ENCODE measurements at regions not wholly inside any gene's neighbourhood (a gene's known extent, or its start where the extent isn't known, plus 50 kb on each side); places are given as distances from the start of the nearest gene placed in this dataset.
"Not testable (repeated sequence)": the region's sequence is repeated elsewhere in the genome, so short reads cannot be mapped to it uniquely, and the experiment has no call there.

DNA sequence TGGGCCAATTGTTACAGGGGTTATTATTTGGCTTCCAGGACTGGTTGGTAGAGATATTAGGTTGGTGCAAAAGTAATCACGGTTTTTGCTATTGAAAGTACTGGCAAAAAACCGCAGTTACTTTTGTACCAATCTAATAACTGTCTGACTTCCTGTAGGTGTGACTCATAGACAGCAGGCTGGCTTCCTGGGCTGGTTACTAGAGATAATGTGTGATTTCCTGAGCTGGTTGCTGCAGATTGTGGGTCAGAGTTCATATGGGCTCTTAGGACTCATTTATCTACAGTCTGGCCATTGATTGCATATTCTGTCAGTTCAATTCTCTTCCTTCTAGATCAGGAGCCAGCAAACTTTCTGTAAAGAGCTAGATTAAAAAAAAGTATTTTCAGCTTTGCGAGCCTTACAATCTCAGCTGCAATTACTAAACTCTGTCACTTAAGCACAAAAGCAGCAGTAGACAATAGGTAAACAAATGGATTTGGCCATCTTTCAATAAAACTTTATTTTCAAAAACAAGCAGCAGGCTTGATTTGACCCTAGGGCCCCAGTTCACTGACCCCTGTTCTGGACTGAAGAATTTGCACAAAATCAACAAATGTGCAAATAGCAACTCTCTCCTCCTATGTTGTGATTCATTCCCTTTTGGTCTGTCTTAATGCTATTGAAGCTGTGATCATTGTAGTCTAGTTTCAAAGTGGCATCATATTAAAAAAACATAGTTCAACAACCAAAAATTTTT, 50.8 kb upstream of the BOD1L1 start:
- DNase-seq (ENCODE audit: extremely low read depth in 1 of 2, low read depth in 1 of 2) = no peak

DNA sequence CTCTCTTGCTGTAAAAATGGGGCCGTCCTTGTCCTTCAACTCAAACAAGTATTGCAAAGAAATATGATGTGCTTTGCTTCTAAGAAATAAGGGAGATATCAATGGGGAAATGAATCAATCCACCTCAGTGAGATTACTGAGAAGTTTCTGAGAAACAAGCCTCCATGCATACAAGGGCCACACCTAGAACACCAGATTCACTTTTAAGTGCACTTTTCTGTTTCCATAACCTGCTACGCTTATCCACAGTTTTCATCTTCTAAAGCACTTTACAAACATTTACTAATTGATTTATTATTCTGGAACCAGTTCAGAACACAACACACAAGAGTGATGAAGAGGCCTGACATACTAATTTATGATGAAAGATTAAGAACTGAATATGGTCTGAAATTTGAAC, 54.0 kb upstream of the BOD1L1 start:
- no peak for DNase-seq (ENCODE audit: extremely low read depth in 1 of 2, low read depth in 1 of 2)

DNA sequence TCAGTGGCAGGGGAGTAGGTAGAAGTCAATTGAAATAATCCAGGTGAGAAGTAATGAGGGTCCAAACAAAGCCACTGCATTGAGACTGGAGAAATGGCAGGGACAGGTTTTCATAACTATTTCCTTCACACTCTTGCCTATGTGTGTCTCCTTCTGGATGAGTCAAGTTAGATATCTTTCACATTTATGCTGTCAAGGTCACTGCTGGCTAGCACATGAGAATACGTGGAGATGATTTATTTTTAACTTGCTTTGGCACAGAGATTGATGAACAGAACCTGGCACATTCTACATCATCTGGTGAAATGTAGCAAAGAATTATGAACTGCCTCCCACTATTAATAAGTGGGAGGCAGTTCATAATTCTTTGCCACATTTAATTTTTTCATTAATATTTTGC, 66.7 kb upstream of the BOD1L1 start:
- DNase-seq (ENCODE audit: extremely low read depth in 1 of 2, low read depth in 1 of 2) = no peak

DNA sequence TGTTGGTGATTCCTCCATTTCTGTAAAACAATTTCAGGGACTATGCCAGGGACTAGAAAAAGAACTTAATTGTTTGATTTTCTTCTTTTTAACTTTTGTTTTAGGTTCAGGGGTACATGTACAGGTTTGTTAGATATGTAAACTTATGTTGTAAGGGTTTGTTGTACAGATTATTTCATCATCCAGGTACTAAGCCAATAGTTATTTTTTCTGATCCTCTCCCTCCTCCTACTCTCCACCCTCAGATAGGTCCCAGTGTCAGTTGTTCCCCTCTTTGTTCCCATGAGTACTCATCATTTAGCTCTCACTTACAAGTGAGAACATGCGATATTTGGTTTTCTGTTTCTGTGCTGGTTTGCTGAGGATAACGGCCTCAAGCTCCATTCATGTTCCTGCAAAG, 70.8 kb upstream of the BOD1L1 start:
- DNase-seq (ENCODE audit: extremely low read depth in 1 of 2, low read depth in 1 of 2) = no peak

DNA sequence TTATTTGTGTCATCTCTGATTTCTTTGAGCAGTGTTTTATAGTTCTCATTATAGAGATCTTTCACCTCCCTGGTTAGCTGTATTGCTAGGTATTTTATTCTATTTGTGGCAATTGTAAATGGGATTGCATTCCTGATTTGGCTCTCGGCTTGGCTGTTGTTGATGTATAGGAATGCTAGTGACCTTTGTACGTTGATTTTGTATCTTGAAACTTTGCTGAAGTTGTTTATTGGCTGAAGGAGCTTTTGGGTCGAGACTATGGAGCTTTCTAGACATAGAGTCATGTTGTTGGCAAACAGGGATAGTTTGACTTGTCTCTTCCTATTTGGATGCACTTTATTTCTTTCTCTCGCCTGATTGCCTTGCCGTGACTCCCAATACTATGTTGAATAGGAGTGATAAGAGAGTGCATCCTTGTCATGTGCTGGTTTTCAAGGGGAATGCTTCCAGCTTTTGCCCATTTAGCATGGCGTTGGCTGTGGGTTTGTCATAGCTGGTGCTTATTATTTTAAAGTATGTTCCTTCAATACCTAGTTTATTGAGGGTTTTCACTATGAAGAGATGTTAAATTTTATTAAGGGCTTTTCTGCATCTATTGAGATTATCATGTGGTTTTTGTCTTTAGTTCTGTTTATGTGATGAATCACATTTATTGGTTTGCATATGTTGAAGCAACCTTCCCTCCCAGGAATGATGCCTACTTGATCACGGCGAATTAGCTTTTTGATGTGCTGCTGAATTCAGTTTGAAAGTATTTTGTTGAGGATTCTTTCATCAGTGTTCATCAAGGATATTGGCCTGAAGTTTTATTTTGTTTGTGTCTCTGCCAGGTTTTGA, 72.7 kb upstream of the BOD1L1 start:
- DNase-seq (ENCODE audit: extremely low read depth in 1 of 2, low read depth in 1 of 2) = no peak

DNA sequence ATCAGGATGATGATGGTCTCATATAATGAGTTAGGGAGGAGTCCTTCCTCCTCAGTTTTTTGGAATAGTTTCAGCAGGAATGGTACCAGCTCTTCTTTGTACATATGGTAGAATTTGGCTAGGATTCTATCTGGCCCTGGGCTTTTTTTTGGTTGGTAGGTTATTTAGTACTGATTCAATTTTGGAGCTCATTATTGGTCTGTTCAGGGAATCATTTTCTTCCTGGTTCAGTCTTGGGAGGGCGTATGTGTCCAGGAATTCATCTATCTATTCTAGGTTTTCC, 73.3 kb upstream of the BOD1L1 start:
- not testable (repeated sequence) for DNase-seq (ENCODE audit: extremely low read depth in 1 of 2, low read depth in 1 of 2)

DNA sequence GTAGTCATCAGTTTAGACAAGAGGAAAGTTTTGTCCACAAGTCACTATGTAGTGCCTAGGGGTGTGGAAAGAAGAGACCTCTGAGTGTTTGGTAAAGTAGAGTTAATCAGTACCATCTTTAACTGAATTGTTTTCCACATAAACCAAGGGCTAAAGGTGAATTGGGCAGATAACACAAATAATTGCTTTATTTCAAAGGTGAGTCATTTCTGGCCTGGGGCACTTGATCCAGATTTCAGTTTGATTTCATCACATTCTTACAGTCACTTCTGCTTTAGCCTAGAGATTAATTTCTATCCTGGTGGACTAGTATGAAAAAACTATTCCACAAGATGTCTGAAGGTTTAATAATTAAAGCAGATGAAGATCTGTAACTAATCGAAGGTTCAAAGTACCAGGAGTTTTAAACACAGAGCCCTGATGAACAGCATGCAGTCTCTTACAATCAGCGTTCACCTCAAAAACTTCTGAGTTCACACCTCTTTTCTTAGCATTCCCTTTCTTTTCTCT, 74.5 kb upstream of the BOD1L1 start:
- no peak for DNase-seq (ENCODE audit: extremely low read depth in 1 of 2, low read depth in 1 of 2)

DNA sequence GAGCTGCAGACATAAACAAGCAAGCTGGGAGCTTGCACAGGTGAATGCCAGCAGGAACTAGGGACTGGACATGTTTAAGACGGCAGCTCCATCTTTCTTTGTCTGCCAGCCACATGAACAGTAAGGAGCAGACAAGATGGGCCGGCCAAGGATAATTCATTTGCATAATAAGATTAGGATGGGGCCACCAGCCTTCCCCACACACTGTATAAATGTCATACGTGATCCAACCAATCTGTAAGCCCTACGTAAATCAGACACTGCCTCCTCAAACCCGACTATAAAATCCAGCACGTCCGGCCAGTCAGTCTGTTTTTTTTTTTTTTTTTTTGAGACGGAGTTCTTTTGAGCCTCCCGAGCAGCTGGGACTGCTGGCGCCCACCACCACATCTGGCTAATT, 75.6 kb upstream of the BOD1L1 start:
- no peak for DNase-seq (ENCODE audit: extremely low read depth in 1 of 2, low read depth in 1 of 2)

DNA sequence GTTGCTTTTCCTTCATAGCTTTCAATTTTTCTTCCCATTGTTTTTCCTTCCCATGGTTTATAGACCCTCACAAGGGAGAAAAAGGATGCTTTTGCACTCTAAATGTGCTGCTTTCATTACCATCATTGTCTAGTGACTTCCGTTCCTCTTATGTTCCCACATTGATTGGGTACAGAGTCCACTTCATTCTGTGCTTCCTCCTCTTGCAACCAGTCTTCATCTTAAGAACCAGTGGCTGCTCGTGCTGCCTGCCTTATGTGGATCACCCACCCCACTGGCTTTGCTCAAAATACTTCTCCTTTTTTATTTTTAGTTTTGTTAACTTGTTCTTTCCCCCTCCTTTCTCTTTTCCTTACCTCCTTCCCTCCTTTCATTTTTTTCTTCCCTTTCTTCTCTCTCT, 76.5 kb upstream of the BOD1L1 start:
- DNase-seq (ENCODE audit: extremely low read depth in 1 of 2, low read depth in 1 of 2) = no peak

DNA sequence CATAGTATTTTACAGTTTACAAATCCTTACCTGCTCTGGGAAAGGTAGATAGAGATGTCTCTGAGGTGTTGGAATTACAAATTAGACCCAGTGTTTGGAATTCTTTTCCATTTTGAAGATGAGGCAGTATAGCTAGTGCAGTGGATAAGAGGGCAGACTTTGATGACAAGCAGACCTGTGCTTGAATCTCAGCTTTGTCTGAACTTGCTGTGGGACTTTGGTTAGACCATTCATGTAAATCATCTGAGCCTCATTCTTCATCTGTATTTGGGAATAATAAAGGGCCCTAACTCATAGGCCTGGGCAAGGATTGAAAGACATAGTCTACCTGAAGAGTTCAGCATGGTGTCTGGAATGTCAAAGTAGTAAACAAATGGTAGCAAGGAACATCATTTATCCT, 77.2 kb upstream of the BOD1L1 start:
- no peak for DNase-seq (ENCODE audit: extremely low read depth in 1 of 2, low read depth in 1 of 2)

DNA sequence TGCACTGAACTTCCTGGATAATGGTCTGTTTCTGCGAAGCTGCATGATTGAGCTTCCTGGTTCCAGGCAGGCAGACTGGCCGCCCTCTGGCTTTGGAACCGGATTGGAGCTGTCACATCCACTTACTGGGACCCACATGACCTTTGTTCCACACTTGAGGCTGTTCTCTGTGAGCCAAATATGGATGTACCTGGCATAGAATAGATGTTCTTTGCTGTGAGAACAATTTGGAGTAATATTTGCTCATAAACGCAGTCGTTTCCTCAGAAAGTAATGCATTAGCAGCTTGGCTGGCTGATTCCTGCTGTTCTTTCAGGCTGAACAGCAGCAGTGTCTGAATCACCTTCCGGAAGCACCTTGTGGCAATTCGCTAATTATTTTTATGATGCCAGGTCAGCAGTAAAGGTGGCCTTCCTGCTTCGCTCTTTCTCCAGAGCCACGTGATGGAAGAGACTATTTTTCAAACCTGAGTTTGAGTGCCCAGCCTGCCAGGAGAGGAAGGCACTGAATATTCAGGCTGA, 78.1 kb upstream of the BOD1L1 start:
- no peak for DNase-seq (ENCODE audit: extremely low read depth in 1 of 2, low read depth in 1 of 2)

DNA sequence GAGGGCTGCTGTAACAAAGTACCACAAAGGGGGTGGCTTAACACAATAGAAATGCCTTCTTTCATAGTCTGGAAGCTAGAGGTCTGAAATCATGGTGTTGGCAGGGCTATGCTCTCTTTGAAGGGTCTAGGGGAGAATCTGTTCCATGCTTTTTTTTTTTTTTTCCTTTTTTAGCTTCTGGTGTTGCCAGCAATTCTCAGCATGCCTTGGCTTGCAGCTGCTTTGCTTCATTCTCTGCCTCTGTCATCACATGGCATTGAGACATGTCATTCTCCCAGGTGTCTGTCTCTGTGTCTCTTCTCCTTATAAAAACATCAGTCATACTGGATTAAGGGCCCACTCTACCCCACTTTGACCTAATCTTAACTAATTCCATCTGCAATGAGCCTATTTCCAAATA, 78.6 kb upstream of the BOD1L1 start:
- no peak for DNase-seq (ENCODE audit: extremely low read depth in 1 of 2, low read depth in 1 of 2)

DNA sequence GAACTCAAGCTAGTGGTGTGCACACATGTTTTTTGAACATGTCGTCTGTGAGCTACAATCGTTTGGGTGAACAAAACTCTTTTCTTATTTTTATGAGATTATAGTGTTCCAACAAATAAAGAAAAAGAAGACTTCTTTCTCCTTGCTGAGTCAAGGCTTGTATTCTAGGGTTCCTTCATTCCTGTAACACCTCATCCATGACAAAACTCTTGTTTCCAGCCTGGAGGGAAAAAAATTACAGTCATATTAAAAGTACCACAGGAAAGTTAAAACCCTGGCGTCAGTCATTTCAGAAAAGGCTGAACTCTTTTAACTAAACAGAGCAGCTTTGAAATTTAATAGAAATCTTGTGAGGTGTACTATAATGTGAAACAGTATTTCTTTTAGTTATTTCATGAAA, 79.2 kb upstream of the BOD1L1 start:
- DNase-seq (ENCODE audit: extremely low read depth in 1 of 2, low read depth in 1 of 2) = no peak

DNA sequence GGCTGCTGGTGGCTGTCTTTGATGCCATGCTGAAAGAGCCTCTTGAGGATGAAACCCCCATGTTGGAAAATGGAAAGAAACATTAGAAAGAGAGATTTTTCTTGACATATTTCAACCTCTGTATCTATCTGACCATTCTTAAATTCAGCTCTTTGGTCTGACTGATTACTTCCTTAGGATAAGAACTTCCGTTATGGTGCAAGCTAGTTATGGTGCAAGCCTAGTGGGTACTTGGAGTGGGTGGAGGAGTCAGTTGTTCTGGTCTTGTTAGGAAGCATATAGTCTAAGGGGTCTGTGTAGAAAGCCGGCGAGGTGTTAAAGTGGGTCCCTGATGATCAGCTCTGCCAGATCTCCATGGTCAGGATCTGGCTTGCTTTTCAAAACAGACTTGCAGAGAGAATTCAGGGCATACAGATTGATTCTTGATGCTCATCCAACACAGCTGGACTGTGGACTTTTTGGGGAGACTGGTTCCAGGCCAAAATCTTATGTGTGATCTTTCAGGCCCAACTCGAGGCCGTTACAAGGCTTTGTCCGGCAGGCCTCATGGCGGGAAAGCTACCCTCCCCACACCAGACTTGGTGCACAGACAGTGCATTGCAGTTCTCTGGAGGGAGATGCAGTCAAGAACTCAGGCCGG, 82.8 kb upstream of the BOD1L1 start:
- no peak for DNase-seq (ENCODE audit: extremely low read depth in 1 of 2, low read depth in 1 of 2)

DNA sequence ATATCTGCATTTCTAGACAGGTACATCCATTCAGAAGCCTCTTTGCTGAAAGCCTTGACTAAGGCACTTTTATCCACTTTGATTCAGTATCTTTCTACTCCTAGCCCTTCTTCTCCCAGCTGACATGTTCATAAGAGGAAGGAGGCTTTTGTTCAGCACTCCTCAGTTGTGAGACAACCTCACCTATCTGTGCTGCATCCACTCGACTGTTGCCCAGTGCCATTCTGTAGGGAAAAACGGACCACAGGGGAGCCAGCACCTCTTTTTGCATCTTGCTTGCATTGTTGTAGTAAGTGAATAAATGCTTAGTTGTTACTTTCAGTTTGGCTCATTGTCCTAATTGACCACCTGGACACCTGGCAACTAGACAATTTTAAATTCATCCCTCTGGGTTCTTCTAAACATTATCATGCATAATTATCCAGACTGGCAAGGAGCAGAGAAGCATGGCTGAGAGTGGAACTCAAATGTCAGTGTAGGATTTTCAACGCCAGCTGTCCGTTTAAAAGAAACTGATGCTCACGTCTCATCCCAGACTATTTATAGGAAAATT, 83.8 kb upstream of the BOD1L1 start:
- no peak for DNase-seq (ENCODE audit: extremely low read depth in 1 of 2, low read depth in 1 of 2)

DNA sequence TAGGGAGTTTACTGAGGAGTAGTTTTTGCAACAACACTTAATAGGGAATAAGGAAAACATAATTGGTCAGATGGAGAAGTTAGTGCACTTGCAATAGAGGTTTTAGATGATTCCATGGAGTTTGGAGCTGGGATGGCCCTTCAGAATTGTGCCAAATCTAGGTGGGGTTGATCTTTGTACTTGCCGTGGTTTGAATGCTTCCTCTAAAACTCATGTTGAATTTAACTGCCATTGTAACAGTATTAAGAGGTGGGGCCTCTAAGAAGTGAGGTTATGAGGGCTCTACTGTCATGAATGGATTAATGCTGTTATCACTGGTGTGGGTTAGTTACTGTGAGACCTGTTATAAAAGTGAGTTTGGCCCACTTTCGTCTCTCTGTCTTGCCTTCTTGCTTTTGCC, 94.4 kb upstream of the BOD1L1 start:
- DNase-seq (ENCODE audit: extremely low read depth in 1 of 2, low read depth in 1 of 2) = no peak

DNA sequence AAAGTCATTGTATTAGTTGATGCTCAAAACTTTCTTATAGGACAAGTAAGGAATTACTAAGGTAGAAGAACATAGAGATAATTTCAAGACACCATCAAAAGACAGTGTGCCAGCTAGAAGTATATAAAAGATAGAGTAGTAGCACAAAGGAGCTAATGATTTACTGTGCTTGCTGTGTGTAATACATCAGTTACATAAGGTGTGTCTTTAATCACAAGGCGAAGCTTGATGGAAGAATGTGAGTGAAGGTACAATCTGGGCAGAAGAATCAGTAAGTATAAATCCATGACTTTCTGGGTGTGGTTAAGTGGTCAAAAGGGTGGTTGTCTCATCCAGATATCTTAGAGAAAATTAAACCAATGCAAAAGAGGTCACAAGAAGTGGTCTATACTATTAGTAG, 95.1 kb upstream of the BOD1L1 start:
- no peak for DNase-seq (ENCODE audit: extremely low read depth in 1 of 2, low read depth in 1 of 2)

DNA sequence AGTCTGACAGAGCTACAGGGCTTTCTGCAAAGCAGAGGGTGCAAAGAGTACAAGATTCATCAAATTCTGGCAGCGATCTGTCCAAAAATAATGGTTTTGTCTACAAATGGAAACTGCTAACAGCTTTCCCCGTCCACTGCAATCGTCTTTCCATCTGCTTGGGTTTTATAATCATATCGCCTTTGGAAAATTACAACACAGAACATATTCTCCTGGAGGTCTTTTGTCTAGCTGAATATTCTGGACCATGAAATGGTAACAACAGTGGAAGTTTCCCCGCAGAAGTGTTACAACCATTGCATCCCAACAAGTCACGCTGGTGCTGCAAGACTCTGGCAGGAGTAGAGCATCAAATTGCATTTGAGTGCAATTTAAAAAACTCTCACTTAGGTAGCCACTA, 101.2 kb upstream of the BOD1L1 start:
- no peak for DNase-seq (ENCODE audit: extremely low read depth in 1 of 2, low read depth in 1 of 2)

DNA sequence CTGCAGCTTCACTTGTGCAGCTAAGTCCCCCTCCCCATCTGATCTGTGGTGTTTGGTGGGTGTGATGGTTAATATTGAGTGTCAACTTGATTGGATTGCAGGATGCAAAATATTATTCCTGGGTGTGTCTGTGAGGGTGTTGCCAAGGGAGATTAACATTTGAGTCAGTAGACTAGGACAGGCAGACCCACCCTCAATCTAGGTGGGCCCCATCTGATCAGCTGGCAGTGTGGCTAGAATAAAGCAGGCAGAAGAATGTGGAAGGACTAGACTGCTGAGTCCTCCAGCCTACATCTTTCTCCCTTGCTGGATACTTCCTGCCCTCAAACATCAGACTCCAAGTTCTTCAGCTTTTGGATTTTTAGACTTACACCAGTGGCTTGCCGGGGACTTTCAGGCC, 103.5 kb upstream of the BOD1L1 start:
- DNase-seq (ENCODE audit: extremely low read depth in 1 of 2, low read depth in 1 of 2) = no peak

DNA sequence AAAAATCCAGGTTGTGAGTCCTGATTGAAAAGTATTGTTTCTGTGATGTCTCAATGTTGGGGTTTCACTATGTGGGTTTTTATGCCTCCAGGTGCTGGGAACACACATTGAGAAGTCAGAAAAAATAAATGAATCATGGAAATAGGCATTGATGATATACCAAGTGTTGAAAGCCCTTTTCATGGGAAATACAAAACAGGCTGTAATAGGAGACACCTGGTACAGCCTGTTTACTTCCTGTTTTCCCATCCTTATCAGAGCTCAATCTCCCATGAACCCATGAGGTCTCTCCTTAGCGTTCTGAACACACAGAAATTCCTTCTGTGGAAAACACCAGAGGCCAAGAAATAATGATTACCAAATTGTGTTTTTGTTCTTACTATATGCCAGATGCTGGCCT, 106.3 kb upstream of the BOD1L1 start:
- DNase-seq (ENCODE audit: extremely low read depth in 1 of 2, low read depth in 1 of 2) = no peak

DNA sequence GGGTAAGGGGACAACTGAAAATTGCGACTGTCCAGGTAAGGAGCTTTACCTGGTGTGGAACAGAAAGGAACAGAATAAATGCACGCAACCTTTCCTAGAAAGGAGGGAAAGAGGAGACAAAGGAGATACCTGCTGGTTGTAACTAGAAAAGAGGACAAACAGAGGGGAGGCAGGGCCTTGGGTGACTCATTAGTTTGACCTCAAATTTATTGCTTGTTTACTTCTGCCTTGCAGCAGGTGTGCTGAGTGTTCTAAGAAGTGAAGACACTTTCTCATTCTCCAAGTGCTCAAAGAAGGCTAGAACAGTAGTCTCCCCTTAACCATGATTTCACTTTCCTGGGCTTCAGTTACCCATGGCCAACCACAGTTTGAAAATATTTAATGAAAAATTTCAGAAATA, 123.1 kb upstream of the BOD1L1 start:
- no peak for DNase-seq (ENCODE audit: extremely low read depth in 1 of 2, low read depth in 1 of 2)

DNA sequence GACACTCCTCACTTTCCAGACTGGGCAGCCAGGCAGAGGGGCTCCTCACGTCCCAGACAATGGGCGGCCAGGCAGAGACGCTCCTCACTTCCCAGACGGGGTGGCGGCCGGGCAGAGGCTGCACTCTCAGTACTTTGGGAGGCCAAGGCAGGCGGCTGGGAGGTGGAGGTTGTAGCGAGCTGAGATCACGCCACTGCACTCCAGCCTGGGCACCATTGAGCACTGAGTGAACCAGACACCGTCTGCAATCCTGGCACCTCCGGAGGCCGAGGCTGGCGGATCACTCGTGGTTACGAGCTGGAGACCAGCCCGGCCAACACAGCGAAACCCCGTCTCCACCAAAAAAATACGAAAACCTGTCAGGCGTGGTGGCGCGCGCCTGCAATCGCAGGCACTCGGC, 134.1 kb upstream of the BOD1L1 start:
- DNase-seq (ENCODE audit: extremely low read depth in 1 of 2, low read depth in 1 of 2) = not testable (repeated sequence)

All from stimulated activated CD8-positive, alpha-beta memory T cell treated with anti-CD3 and anti-CD28 coated beads, Interleukin-7, amount 100 ng/mL, for 48 hours (primary cell).